ENCODE measurements at regions not wholly inside any gene's neighbourhood (a gene's known extent, or its start where the extent isn't known, plus 50 kb on each side); places are given as distances from the start of the nearest gene placed in this dataset.

GRCh38 chrX:14356401-14356800 is 172.9 kb upstream of the GLRA2 start:
- no peak for DNase-seq
- Histone ChIP-seq H3K36me3 (no peaks in the 10 kb centered on the region), H3K4me1 (no peaks in the 10 kb centered on the region), H3K9me3 (no peaks in the 10 kb centered on the region), H3K27me3 (no peaks in the 10 kb centered on the region), H3K27ac (no peak overlapping the region), H3K4me3 (no peak overlapping the region)
- intact Hi-C loops (cut with DNase I) = no loop called here
- 77 to 100% methylated on average over 1 of the region's 1 CpG for WGBS, 2 donors
- TF ChIP-seq POLR2A (IDR thresholded peaks at IDR 0.05) (no peak), CTCF (IDR thresholded peaks at IDR 0.05) (no peak)

- TF ChIP-seq CTCF (IDR thresholded peaks at IDR 0.05) (no peak), POLR2A (IDR thresholded peaks at IDR 0.05) (no peak)
- no peak overlapping the region for H3K27ac ChIP-seq
- intact Hi-C loops (cut with DNase I) = no loop called here
- no peaks in the 10 kb centered on the region for H3K4me1 ChIP-seq
- H3K4me3 ChIP-seq = no peak overlapping the region
- H3K36me3 ChIP-seq = no peaks in the 10 kb centered on the region
- no peaks in the 10 kb centered on the region for H3K27me3 ChIP-seq
- no peaks in the 10 kb centered on the region for H3K9me3 ChIP-seq
- DNase-seq = no peak
These were observed 173.8 kb upstream of the GLRA2 start for GRCh38 chrX:14355556-14355955.

GRCh38 chrX:14354521-14354920 is 174.8 kb upstream of the GLRA2 start:
- no peak overlapping the region for H3K27ac ChIP-seq
- no peaks in the 10 kb centered on the region for H3K9me3 ChIP-seq
- H3K27me3 ChIP-seq = no peaks in the 10 kb centered on the region
- intact Hi-C loops (cut with DNase I) = no loop called here
- 0 to 47% methylated on average over 1 to 3 of the region's 3 CpGs for WGBS, 2 donors
- H3K36me3 ChIP-seq = no peaks in the 10 kb centered on the region
- TF ChIP-seq POLR2A (IDR thresholded peaks at IDR 0.05) = no peak
- TF ChIP-seq CTCF (IDR thresholded peaks at IDR 0.05) = no peak
- H3K4me1 ChIP-seq = no peaks in the 10 kb centered on the region
- no peak overlapping the region for H3K4me3 ChIP-seq
- no peak for DNase-seq

GRCh38 chrX:14352511-14352910 is 176.8 kb upstream of the GLRA2 start:
- H3K4me3 ChIP-seq = no peak overlapping the region
- H3K4me1 ChIP-seq = no peaks in the 10 kb centered on the region
- H3K27ac ChIP-seq = no peak overlapping the region
- WGBS, 2 donors = 64 to 89% methylated on average over 1 of the region's 1 CpG
- no peak for TF ChIP-seq CTCF (IDR thresholded peaks at IDR 0.05)
- no peak for TF ChIP-seq POLR2A (IDR thresholded peaks at IDR 0.05)
- H3K27me3 ChIP-seq = no peaks in the 10 kb centered on the region
- intact Hi-C loops (cut with DNase I) = no loop called here
- H3K9me3 ChIP-seq = no peaks in the 10 kb centered on the region
- DNase-seq = no peak
- no peaks in the 10 kb centered on the region for H3K36me3 ChIP-seq

- no peak for DNase-seq
- no peaks in the 10 kb centered on the region for H3K27me3 ChIP-seq
- 21 to 38% methylated on average over 3 to 5 of the region's 5 CpGs for WGBS, 2 donors
- no peak overlapping the region for H3K4me3 ChIP-seq
- intact Hi-C loops (cut with DNase I) = no loop called here
- H3K9me3 ChIP-seq = no peaks in the 10 kb centered on the region
- H3K27ac ChIP-seq = no peak overlapping the region
- no peaks in the 10 kb centered on the region for H3K4me1 ChIP-seq
- no peaks in the 10 kb centered on the region for H3K36me3 ChIP-seq
- TF ChIP-seq POLR2A (IDR thresholded peaks at IDR 0.05) (no peak), CTCF (IDR thresholded peaks at IDR 0.05) (no peak)
These were observed 177.6 kb upstream of the GLRA2 start for GRCh38 chrX:14351611-14352303.

All from esophagus squamous epithelium (tissue), 5 donors.